ENCODE measurements at regions not wholly inside any gene's neighbourhood (a gene's known extent, or its start where the extent isn't known, plus 50 kb on each side); places are given as distances from the start of the nearest gene placed in this dataset.

DNA sequence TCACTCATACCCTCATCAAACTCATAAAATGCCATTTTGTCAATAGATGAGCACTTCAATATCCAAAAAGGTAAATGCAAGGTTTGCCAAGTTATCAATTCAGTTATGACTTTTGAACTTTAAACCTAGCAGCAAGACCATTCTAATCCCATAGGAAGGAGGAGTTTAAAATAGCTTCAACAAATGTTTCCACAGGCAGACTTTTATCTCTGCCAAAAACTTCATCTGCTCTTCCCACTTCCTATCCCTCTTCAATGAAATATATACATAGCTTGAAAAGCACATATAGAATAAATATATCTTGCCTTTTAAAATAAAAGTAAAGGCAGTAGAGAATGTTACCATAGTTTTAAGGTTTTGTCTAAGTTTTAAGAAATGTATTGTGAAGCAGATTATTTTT, 1749.1 kb upstream of the SEL1L start:
- Histone ChIP-seq H3K4me3 (ENCODE audit: low read depth in 1 of 2, low read length in 1 of 2) (no peak overlapping the region), H3K27ac (no peak overlapping the region), H3K4me1 (ENCODE audit: control insufficient read depth in 1 of 2, insufficient read depth in 1 of 2, low read depth in 1 of 2, low read length in 1 of 2) (no peaks in the 10 kb centered on the region), H3K9me3 (no peaks in the 10 kb centered on the region), H3K36me3 (no peaks in the 10 kb centered on the region), H3K27me3 (no peaks in the 10 kb centered on the region)
- TF ChIP-seq, protein P1, sequence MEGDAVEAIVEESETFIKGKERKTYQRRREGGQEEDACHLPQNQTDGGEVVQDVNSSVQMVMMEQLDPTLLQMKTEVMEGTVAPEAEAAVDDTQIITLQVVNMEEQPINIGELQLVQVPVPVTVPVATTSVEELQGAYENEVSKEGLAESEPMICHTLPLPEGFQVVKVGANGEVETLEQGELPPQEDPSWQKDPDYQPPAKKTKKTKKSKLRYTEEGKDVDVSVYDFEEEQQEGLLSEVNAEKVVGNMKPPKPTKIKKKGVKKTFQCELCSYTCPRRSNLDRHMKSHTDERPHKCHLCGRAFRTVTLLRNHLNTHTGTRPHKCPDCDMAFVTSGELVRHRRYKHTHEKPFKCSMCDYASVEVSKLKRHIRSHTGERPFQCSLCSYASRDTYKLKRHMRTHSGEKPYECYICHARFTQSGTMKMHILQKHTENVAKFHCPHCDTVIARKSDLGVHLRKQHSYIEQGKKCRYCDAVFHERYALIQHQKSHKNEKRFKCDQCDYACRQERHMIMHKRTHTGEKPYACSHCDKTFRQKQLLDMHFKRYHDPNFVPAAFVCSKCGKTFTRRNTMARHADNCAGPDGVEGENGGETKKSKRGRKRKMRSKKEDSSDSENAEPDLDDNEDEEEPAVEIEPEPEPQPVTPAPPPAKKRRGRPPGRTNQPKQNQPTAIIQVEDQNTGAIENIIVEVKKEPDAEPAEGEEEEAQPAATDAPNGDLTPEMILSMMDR (IDR thresholded peaks at IDR 0.05): no peak

DNA sequence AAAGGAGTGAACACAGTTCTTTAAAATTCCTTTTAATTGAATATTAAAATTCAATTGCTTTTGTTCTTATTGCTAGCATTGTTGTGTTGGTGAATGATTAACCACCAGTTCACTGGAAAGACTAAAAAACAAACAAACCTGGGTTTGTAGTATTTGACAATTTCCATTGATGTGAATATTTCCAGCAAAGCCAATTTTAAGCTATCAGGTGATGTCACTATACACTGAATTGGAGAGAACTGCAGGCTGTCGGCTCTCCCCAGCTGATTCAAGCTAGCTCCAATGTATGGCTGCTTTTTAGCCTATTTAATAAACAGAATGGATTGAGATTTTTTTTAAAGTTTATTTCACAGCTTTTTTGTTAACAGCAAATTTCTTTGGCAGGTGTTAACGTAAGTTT, 1753.6 kb upstream of the SEL1L start:
- no peaks in the 10 kb centered on the region for H3K36me3 ChIP-seq
- no peak overlapping the region for H3K4me3 ChIP-seq (ENCODE audit: low read depth in 1 of 2, low read length in 1 of 2)
- no peaks in the 10 kb centered on the region for H3K27me3 ChIP-seq
- H3K27ac ChIP-seq: no peak overlapping the region
- H3K9me3 ChIP-seq: no peaks in the 10 kb centered on the region
- TF ChIP-seq, protein P1 (IDR thresholded peaks at IDR 0.05): no peak
- no peaks in the 10 kb centered on the region for H3K4me1 ChIP-seq (ENCODE audit: control insufficient read depth in 1 of 2, insufficient read depth in 1 of 2, low read depth in 1 of 2, low read length in 1 of 2)

DNA sequence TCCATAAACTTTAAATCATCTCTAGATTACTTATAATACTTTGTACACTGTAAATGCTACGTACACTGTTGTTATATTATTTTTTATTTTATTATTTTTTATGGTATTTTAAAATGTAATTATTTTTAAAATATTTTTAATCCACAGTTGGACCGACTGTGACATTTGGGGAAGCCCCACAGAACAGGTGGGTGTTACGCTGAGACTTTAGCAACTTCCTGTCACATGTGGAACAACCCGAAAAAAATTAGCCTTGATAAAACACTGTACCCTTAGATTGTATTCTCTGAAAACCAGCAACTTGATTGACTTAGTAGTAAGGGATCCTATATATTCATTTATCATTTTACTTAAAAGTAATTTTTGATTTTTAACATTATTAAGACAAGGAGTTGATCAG, 1755.7 kb upstream of the SEL1L start:
- Histone ChIP-seq H3K4me3 (ENCODE audit: low read depth in 1 of 2, low read length in 1 of 2) (no peak overlapping the region), H3K27me3 (no peaks in the 10 kb centered on the region), H3K4me1 (ENCODE audit: control insufficient read depth in 1 of 2, insufficient read depth in 1 of 2, low read depth in 1 of 2, low read length in 1 of 2) (no peaks in the 10 kb centered on the region), H3K9me3 (no peaks in the 10 kb centered on the region), H3K27ac (no peak overlapping the region), H3K36me3 (no peaks in the 10 kb centered on the region)
- TF ChIP-seq, protein P1 (IDR thresholded peaks at IDR 0.05): no peak

DNA sequence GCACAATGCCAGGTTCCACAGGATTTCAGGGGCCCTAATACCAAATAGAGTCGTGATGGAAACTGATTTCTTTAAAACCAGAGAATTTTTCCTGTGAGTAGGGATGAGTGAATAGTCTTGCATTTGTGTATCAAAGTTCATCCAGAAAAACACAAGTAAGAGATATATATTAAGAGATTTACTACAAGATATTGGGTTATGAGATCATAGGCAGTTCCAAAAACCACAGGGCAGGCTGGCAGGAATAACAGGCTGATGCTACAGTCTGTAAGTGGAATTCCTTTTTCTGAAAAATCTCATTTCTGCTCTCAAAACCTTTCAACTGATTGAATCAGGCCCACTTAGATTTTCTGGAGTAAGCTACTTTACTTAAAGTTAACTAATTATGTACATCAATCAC, 1756.2 kb upstream of the SEL1L start:
- no peaks in the 10 kb centered on the region for H3K27me3 ChIP-seq
- no peaks in the 10 kb centered on the region for H3K36me3 ChIP-seq

DNA sequence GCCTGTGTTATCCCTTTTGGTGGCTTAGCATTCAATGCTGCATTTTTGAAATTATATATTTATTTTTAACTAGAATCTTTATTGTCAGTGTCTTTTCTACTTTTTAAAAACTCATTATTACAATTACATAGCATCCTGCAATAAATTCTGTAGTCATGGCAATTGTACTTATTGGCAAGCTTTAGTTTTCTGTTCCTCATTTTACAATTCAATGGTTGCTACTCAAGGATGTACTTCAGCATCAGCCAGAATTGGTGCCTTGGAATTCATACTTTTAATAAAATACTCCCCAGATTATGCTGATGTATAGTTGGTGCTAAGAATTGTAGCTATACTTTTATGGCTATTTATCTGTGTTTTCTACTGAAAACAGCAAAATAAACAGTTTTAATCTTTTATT, 1756.8 kb upstream of the SEL1L start:
- Histone ChIP-seq H3K27me3 (no peaks in the 10 kb centered on the region), H3K4me1 (ENCODE audit: control insufficient read depth in 1 of 2, insufficient read depth in 1 of 2, low read depth in 1 of 2, low read length in 1 of 2) (no peaks in the 10 kb centered on the region), H3K4me3 (ENCODE audit: low read depth in 1 of 2, low read length in 1 of 2) (no peak overlapping the region), H3K36me3 (no peaks in the 10 kb centered on the region), H3K9me3 (no peaks in the 10 kb centered on the region), H3K27ac (no peak overlapping the region)
- TF ChIP-seq, protein P1 (IDR thresholded peaks at IDR 0.05): no peak

More for the DNA sequence above, 1756.2 kb upstream of the SEL1L start:
- Histone ChIP-seq H3K9me3 (no peaks in the 10 kb centered on the region), H3K4me3 (ENCODE audit: low read depth in 1 of 2, low read length in 1 of 2) (no peak overlapping the region), H3K4me1 (ENCODE audit: control insufficient read depth in 1 of 2, insufficient read depth in 1 of 2, low read depth in 1 of 2, low read length in 1 of 2) (no peaks in the 10 kb centered on the region), H3K27ac (no peak overlapping the region)
- TF ChIP-seq, protein P1 (IDR thresholded peaks at IDR 0.05): no peak

DNA sequence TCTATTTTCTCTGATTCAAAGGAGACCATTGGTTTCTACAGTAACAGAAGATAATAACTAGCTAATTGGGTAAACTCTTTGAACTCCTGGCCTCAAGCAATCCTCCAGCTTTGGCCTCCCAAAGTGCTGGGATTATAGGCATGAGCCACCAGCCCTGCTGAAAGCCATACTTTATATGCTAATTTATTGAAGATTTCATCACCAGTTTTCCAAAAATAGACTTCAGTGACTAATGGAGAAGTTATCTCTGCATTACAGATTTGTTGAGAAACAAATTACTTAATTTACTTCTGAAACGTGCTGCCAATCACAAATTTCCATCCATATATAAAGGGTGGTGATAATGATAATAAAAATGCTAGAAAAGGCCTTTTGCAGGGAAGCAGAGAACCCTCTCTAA, 1758.1 kb upstream of the SEL1L start:
- Histone ChIP-seq H3K9me3 (no peaks in the 10 kb centered on the region), H3K36me3 (no peaks in the 10 kb centered on the region), H3K27me3 (no peaks in the 10 kb centered on the region), H3K27ac (no peak overlapping the region), H3K4me3 (ENCODE audit: low read depth in 1 of 2, low read length in 1 of 2) (no peak overlapping the region), H3K4me1 (ENCODE audit: control insufficient read depth in 1 of 2, insufficient read depth in 1 of 2, low read depth in 1 of 2, low read length in 1 of 2) (no peaks in the 10 kb centered on the region)
- TF ChIP-seq, protein P1 (IDR thresholded peaks at IDR 0.05): no peak
